NOMO-1 (cell line): ENCODE measurements at regions not wholly inside any gene's neighbourhood (a gene's known extent, or its start where the extent isn't known, plus 50 kb on each side); places are given as distances from the start of the nearest gene placed in this dataset.
A peak's percentile ranks its signal among the peaks of the same experiment; 100 is the strongest.
"Not testable (repeated sequence)": the region's sequence is repeated elsewhere in the genome, so short reads cannot be mapped to it uniquely, and the experiment has no call there.

Source experiments
- DNase-seq, 2 experiments: peaks; one replicate each; lab custom pipeline; 2025; ENCODE audit not compliant: unreplicated experiment in 2 of 2; lab: John Stamatoyannopoulos, UW

DNA sequence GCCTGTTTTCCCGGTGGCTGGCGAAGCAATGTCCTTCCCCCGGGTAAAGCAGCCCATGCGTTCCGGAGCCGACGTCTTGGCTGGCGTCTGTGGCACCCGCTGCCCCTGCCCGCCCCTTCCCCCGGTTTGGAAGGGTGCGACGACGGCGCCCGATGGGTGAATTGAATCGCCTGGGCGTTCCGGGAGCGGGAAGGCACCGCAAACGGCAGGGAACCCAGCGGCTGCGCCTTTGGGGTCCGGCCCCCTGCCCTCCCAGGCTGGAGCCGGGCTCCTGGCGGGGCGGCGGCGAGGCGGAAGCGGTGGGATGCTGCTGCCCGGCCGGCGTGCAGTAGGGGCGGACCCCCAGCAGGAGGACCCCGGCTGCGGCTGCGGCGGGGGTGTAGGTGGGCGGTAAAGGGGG is 123.6 kb upstream of the RHOU start:
- DNase-seq = not testable (repeated sequence)

DNA sequence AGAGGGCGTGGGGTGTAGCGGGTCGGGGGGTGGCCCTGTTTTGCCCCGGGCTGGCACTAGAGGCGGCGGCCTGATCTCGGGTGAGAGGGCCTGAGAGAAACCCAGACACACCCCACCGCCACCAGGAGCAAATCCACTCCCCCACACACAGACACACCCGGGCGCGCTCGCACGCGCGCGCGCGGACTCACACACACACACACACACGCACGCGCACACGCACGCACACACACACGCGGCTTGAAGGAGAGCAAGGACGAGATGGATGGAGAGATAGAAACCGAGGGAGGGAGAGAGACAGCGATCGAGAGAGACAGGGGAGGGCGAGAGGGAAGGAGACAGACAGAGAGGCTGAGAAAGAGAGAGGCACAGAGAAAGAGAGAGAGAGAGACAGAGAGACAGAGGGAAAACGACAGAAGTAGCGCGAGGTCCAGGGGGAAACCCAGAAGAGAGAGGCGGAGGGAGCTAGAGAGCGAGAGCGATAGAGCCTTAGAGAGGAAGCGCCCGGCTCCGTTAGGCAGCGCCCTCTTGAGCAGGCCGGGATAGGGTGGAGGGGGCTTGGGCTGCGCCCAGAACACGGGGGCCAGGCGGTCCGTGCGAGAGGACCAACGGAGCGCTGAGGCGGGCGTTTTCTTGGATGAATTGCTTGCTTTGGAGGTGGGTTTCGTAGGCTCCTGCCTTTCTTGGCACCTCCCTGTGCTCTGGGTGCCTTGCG is 113.1 kb upstream of the RHOU start:
- DNase-seq = not testable (repeated sequence)

DNA sequence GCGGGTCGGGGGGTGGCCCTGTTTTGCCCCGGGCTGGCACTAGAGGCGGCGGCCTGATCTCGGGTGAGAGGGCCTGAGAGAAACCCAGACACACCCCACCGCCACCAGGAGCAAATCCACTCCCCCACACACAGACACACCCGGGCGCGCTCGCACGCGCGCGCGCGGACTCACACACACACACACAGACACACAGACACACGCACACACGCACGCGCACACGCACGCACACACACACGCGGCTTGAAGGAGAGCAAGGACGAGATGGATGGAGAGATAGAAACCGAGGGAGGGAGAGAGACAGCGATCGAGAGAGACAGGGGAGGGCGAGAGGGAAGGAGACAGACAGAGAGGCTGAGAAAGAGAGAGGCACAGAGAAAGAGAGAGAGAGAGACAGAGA is 108.8 kb upstream of the RHOU start:
- DNase-seq = not testable (repeated sequence)

DNA sequence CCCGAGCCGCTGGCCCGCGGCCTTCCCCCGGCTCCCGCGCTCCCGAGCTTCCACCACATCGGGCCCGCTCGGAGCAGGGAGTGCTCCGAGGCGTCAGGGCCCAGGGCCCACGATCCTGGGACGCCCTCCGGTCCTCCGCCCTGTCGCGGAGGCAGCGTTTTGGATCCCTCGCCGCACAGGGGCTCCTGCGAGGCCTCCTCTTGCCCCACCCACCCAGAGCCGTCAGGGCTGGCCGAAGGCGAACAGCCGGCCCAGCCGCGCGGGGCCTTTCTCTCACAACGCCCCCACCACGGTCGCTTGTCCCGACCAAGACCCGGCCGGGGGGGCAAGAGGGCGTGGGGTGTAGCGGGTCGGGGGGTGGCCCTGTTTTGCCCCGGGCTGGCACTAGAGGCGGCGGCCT is 102.4 kb upstream of the RHOU start:
- not testable (repeated sequence) for DNase-seq

DNA sequence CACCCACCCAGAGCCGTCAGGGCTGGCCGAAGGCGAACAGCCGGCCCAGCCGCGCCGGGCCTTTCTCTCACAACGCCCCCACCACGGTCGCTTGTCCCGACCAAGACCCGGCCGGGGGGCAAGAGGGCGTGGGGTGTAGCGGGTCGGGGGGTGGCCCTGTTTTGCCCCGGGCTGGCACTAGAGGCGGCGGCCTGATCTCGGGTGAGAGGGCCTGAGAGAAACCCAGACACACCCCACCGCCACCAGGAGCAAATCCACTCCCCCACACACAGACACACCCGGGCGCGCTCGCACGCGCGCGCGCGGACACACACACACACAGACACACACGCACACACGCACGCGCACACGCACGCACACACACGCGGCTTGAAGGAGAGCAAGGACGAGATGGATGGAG is 100.0 kb upstream of the RHOU start:
- not testable (repeated sequence) for DNase-seq

- not testable (repeated sequence) for DNase-seq
Observed at GRCh38 chr1:228637529-228637928, 97.8 kb upstream of the RHOU start.

DNA sequence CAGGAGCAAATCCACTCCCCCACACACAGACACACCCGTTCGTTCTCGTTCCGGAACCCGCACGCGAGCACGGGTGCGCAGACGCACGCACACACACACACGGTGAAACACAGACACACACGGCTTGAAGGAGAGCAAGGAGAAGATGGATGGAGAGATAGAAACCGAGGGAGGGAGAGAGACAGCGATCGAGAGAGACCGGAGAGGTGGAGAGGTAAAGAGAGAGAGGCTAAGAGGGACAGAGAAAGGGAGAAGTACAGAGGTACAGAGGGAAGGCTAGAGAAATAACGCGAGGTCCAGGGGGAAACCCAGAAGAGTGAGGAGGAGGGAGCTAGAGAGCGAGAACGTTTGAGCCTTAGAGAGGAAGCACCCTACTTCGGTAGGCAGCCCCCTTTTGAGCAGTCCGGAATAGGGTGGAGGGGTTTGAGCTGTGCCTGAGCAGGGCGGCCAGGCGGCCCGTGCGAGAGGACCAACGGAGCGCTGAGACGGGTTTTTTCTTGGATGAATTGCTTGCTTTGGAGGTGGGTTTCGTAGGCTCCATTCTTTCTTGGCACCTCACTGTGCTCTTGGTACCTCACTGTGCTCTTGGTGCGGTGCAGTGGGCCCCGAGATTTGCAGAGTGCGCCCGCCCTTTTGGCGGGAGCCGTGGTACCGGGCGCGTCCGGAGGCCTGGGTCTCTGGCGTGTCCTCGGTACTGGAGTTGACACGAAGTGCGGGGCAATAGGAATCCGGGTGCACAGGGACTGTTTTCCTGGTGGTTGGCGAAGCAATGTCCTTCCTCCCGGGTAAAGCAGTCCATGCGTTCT is 88.4 kb upstream of the RHOU start:
- DNase-seq = peak; percentile 39 to 44

- peak in 1 of 2 experiments; percentile 4 for DNase-seq
Observed at GRCh38 chr1:228647523-228648444, 87.5 kb upstream of the RHOU start.

DNA sequence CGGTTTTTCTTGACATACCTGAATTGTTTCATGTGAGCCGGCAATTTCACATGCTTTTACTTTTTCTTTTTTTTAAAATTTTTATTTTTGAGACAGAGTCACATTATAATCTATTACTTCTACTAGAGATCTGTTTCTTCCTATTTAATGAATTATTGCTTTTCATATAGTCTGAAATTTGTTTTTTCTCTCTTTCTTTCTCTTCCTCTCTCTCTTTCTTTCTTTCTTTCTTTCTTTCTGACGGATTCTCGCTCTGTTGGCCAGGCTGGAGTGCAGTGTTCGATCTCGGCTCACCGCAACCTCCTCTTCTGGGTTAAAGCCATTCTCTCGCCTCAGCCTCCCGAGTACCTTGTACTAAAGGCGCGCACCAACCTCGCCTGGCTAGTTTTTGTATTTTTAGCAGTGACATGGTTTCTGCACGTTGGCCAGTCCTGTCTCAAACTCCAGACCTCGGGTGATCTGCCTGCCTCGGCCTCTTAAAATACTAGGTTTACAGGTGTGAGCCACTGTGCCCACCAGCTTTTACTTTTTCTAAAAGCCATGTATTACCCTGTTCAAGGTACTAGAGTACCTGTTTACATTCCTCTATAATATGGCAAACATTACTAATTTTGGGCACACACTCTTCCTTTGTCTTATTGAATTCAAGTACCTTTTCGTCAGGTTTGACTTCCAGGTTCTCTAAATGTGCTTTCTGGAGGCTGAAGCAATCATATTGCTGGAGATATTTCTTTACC is 86.5 kb upstream of the RHOU start:
- DNase-seq = no peak

DNA sequence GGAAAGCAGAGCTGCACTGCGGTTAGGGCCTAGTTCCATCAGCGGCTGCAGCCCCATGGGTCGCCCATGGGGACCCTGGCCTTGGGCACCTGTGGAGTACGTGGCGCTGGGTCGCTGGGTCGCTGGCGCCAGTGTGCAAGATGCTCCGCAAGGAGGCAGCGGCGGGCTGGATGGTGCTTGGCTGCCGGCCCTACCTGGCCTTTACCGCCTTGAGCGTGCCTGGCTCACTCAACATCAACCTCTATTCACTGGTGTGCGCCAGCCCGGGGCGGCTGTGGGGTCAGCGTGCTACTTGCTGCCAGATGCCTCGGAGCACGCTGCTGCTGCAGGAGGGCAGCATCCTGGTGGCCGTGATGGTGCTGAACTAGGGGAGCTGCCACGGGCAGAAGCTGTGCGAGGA is 85.1 kb upstream of the RHOU start:
- no peak for DNase-seq

GRCh38 chr1:228650946-228651345 is 84.3 kb upstream of the RHOU start:
- no peak for DNase-seq

DNA sequence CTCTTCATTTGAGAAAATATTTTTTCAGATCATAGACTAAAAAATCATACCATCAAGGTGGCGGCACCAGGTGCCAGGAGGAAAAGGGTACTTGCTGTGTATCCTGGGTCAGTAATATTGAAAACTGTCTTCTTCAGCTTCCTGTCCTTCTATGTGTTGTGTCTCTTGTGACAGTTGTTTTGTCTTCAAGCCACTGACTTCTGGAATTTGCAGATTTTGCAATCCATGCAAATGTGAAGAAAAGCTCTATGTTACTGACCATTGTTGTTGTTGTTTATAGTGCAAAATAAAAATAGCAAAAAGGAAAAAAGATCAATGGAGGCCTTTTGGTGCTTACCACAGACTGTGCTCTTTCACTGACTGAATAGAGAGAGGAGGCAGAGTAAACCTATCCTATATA is 83.2 kb upstream of the RHOU start:
- no peak for DNase-seq

DNA sequence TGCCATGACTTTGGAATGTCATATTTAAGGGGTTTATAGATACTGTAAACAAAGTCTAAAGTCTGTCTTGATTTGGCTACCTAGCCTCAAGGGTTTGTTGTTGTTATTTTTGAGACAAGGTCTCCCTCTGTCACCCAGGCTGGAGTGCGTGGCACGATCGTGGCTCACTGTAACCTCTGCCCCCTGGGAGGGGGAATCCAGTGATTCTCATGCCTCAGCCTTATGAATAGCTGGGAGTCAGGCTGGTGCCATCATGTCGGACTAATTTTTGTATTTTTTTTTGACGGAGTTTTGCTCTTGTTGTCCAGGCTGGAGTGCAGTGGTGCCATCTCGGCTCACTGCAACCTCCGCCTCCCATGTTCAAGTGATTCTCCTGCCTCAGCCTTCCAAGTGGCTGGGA is 82.2 kb upstream of the RHOU start:
- DNase-seq = not testable (repeated sequence)

- no peak for DNase-seq
Observed at GRCh38 chr1:228653748-228654147, 81.5 kb upstream of the RHOU start.

- DNase-seq = no peak
Observed at GRCh38 chr1:228655796-228656394, 79.4 kb upstream of the RHOU start.

GRCh38 chr1:228662007-228662689 is 73.1 kb upstream of the RHOU start:
- DNase-seq = not testable (repeated sequence)

DNA sequence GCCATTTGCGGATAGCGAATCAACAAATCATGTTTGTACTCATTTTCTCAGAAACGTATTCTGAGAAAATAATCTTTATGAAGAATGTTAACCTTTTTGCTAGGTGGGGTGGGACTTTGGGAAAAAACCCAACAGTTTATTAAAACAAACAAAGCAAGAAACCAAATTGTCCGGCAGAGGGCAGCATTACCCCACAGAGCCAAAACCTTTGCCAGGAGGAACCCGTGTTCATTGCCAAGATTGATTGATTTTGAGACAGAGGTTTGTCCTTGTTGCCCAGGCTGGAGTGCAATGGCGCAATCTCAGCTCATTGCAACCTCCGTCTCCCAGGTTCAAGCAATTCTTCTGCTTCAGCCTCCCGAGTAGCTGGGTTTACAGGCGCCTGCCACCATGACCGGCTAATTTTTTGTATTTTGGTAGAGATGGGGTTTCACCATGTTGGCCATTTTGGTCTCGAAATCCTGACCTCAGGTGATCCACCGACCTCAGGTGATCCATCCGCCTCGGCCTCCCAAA is 70.8 kb upstream of the RHOU start:
- peak; percentile 71 to 77 for DNase-seq

GRCh38 chr1:228666686-228667623 is 68.3 kb upstream of the RHOU start:
- no peak for DNase-seq
